Left renal pelvis (tissue), 4 donors: ENCODE measurements at regions not wholly inside any gene's neighbourhood (a gene's known extent, or its start where the extent isn't known, plus 50 kb on each side); places are given as distances from the start of the nearest gene placed in this dataset.

Experiments
- DNase-seq, 4 donors: peaks; one replicate each; pipeline ENCODE4 v3.0.0-alpha.2; 2013; ENCODE audit warnings: low read depth in 4 of 4, low spot score in 3 of 4

DNA sequence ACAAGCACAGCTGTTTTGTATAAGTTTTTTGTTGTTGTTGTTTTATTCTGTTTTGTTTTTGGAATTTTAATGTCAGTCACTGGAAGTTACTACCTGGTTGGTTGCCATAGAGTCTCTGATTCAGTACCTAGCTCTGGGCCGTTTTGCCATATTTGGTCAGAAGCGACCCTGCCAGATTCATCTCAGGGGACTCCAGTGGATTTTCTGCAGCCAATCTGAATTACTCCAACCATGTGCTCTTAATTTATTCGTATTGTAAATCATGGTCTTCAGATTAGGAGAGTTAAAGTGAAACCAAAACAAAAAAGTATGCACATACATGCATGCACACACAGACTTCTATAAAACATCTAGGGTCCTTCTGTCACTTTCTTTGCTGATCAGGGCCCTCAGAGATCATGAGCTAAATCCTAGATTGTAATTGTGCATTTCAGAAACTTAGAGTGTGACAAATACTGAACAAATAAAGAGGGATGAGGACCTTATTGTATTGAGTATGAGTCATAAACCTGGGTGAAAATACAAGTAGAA, 317.4 kb upstream of the UBE2E3 start:
- DNase-seq: no peak

DNA sequence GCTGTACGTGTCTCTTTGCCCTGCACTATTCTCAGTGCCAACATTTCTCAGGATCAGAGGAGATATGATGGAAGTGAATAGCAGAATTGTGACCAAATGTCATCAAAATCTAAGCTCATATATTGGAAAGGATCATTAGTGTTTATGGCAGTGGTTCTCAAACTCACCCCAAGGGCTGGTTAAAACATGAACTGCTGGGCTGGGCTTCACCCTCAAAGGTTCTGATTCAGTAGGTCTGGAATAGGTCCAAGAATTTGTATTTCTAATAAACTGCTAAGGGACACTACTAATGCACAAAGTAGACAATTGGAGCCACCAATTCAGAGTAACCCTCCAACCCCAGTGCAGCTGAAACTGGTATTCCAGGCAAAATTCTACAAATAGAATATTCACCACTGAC, 317.9 kb upstream of the UBE2E3 start:
- DNase-seq: no peak

DNA sequence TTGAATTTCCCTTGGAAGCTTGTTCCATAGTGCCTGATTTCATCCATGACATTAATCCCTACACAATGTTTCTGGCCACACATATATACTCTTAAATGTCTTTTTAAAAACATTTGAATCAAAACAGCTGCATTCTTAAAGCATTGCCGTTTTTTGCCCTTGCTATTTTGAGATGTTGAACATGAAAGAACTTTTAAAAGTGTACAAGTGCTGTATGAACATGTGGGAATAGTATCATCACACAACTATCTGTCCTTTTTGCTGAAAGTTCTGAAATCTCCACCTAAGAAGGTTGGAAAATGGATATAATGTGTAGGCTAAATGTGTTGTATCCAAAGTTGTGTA, 318.7 kb upstream of the UBE2E3 start:
- DNase-seq: no peak

DNA sequence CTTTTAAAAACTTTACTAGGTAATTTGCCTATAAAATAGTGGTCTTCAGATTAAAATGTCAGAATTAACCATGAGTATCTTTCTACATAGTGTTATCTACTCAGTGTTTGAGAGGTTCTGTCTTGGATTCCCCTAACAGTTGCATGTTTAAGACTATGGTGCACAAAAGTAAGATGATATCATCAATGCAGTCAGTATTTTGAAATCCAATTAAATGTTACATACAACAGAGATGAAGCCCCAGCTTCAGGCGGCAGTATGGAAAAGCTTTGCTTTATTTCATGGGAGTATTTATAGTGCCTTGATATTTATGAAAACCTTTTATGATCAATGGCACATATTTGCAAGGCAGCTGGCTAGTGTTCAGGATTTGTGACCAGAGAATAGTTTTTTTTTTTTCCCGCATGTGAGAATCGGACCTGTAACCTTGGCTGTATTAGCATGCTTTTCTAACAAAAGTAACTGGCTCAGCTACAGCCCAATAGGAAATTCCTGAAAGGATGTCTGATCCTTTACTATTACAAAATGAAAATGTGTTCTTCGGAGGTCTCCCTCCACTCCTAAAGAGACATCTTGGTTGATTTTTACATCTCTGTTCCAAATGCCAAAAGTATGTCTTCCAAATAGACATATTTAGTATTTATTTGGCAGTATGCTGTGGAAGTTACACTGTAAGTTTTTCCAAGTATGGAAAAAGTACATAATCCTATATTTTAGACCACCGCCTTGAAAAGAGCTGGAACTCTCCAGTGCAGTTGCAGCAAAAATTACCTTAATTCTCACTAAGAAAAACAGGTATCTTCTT, 319.3 kb upstream of the UBE2E3 start:
- DNase-seq: no peak

DNA sequence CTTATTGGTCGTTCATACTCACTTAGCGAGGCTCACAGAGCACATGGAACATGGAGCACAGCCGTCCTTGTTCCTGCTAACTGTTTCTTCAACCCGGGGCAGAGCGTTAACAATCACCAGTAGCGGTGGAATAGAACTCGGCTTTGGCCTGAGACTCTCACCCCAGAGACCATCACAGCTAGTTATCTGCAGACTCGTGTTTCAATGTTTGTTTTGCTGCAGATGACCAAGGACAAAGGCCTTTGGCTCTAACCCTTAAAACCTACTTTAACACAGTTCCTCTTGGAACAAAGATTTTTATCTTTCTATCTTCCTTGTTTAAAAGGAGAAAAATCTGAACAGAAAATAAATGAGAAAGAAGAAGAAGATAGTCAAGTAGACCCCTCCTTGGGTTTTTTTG, 320.2 kb upstream of the UBE2E3 start:
- no peak for DNase-seq

DNA sequence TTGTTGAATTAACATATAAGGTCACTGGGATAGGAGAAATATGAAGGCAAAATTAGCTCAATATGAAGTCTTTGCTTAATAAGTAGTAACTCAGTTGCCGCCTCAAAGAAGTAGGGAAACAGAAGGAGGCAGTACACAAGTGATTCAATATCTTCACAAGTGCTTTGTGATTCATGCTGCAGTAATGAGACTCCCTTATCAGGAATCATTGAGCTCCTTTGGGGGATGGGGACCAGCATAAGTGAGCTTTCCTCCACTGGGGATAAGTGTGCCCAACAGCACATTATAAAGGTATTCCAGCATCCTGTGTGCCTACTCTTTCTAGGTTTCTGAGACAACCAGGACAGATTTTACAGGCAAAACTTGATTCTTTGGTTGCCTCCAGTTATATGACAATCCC, 323.4 kb upstream of the UBE2E3 start:
- DNase-seq: no peak

DNA sequence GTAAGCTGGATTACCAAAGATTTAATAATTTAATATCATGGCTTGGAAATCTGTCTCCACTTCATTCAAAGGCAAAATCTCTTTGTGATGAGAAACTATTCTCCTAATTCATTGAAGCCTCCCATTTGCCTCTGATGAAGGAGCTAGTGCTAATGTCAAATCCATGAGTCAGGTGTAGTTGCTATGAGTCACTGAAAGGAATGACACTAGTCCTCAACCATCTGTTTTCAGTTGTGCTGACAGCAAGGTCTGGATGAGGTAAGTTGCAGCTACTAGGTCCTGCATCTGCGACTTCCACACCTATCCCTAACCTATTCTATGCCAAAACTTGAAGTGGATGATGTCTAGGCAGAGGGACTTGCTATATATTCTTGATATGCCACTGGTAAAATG, 324.0 kb upstream of the UBE2E3 start:
- no peak for DNase-seq

DNA sequence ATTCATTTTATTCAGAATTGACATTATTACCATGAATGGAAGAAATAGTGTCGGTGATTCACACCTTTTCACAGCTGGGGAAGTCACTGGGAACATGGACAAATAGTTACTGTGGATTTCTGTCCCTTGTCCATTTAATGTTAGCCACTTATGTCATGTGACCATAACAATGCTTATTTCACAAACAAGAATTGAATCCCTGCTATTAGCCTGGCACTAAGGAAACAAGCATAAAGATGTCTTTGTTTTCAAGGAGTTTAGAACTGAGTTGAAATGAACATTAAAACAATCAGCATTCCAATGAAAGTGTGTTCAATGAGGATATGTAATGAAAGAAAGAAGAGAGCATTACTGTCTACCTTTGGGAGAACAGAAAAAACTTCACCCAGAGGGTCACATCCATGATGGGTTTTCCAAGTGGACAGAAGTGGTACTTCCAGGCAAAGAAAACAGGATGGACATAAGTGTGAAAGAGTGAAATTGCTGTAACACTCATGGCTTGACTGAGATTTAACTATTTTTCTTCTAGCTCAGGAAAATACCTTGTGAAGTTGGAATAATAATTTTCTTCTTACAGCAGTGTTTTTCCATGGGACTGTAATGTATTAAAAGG, 324.5 kb upstream of the UBE2E3 start:
- DNase-seq: no peak

DNA sequence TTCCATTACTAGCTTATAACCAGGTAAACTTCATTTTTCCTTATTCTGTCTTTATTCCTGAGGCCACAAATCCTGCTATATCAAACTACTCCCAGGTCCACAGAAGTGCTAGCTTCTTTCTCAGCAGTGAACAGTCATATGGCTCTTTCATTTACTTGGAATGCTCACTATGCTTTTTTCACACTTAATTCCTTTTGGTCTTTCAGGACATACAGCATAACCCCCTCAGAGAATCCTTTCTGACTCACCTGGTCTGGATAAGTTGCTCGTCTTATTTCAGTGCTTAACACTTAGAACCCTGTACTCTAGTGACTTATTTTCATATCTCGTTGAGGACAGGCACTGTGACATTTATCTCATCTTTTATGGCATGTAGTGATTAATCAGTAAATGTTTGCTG, 325.0 kb upstream of the UBE2E3 start:
- DNase-seq: no peak

DNA sequence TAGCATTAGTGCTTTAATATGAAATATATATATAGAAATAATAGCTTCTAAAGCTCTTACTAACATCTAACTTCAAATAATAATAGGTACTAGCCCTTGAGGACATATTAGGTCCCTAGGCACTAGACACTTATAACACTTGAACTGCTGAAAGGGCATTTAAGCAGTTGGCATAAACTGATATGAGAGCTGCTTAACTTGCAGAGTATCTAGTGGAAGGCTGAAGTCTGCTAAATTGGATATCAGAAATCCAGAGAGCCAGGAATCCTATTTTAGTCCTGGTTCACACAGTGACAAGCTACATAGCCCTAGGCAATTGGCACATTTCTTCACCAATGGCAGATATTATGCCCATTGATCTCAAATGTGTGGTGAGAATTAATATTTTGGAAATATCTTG, 326.9 kb upstream of the UBE2E3 start:
- no peak for DNase-seq

DNA sequence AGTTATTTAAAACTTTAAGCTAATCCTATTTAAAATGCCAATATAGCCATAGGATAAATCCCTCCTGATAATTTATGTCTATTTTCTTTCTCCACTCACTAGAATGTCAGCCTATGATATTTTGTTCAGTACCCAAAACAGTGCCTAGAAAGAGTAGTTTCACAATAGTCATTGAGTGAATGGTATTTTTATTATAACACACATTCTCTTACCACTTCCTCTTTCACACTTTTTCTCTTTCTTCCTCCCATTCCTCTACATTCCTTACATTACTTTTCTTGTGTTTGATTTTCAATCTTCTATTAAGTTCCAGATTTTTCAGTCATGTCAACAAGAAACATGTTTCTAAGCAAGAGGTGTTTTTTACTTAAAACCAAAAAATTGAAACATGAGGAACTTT, 327.6 kb upstream of the UBE2E3 start:
- DNase-seq: no peak

DNA sequence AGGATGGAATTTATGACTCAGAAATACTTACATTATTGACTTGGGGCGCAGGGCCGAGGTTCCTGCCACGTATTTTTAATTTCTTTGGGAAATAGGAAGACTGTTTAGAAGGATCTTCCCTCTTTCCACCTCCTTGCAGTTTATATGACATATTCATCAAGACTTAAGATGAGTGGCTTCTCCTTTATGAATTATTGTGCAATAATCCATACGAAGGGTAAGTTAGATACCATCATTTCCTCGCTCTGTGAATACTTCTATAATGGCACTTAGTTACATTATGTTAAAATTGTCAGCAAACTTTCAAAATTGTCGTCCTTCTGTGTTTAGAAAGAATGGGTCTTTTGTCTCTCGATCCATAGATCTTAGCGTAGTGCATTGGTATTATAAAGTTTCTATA, 328.8 kb upstream of the UBE2E3 start:
- DNase-seq: no peak

DNA sequence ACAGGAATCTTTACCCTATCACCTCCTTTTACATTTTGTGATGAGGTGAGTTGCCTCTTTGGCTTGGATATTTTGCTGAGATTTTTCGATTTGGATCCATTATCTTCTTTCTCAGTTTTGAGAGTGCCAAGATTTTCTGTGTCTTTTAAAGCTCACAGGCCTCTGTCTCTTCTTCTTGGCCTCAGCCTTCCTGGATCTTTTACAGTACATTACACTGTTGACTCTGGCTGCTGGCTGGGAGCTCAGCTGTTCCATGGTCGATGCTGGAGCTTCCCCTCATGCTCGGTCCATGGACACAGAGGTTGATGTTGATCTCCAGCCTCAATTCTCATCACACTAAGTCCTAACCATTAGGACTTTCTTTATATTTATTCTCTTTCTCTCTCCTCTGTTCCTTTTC, 332.8 kb upstream of the UBE2E3 start:
- no peak for DNase-seq

DNA sequence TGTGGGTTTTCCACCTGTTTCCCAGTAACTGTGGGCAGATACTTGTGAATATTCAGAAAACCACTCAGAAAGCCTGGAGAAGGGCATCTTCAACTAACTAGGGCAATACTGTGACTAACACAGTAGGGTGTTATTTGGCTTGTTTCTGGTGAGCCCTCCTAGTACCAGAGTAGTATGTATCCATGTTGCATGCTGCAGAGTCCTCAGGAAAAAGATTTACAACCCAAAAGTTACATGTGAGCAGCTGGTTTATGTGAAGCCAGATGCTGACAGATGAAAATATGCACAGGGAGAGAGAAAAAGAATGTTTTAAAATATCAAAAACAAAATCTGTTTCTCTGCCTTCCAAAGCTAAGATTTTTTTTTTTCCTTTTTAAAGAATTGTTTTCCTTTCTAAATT, 333.2 kb upstream of the UBE2E3 start:
- DNase-seq: no peak

DNA sequence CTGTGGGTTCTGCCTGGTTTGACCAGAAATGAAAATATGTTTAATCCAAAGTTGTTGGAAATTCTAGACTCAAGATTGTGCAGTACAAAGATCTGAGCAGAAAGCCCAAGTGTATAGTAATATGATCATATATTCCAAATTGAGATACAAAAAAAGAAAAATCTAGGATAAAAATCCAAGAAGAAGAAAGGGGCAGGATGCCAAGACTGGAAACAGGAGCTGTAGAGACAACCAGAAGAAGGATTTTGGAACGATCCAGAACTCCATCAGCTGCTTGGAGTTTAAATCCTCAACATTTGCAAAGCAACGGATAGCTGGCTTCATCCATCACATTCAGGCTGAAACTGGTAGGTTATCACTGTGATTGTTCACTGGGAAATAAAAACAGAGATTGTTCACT, 333.6 kb upstream of the UBE2E3 start:
- DNase-seq: no peak

DNA sequence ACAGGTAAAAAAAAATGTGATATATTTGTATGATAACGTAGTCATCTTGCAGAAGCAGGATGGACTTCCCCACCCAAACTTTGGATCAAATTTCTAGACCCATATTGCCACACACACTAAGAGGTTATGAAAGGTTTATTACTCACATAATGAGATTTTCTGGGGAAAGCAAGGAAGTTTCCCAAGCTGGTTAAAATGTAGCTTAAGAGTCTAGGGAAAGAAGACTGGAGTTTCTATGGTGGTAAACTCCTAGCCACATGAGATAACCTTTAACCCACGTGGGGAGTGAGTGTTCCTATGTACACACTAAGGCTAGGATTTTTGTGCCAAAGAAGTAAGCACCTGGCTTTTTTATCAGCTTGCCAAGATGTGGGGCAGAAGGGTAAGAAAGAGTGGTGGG, 335.7 kb upstream of the UBE2E3 start:
- DNase-seq: no peak

DNA sequence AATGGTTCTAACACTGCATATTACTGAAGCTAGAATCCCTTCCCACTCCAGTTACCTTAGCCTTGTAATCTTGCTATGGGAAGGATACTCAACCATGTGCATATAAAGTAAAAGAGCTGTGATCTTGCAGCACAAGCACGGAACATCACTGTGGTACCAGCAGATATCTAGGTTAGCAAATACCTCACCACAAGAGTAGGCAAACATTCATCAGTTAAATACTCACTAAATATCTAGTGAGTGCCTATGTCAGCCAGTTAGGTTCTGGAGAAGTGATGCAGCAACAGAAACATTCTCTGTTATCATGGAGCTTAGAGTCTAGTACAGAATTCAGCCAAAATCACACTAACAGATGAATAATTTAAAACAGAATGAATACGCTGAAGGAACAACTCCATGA, 349.6 kb upstream of the UBE2E3 start:
- no peak for DNase-seq

DNA sequence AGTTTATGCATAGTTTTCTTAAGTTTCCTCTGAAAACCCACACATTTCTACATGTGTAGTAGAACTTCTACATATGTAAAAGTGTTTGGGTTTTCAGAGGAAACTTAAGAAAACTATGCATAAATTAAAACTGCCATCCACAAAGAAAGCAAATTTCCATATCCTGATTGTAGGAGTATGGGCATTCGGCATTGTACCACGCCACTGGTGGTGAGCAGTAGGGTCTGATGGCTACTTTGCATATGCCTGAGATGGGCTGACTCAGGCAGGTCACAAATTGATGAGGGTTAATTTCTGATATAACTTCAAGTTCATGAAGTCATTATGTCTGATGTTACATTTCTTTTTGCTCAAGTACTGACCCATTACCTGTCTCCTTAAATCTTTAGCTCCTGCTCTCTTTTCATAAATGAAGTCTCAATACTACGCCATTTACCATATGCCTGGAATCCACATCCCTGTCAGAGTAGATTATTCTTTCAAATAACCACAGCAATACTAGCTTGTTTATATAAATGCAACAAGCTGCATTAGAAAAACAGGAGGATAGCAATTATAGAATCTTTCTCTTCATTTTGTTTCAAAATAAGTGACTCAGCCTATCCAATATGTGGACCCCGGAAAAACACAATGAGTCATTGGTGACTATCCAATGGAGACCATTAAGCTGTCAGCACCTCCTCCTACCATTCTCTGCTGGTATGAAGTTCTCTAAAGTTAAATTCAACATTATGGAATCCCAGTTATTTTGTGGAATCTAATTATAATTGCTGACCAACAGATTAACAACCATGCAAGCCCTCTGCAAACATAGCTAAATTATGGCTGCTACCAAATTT, 355.2 kb upstream of the UBE2E3 start:
- no peak for DNase-seq

DNA sequence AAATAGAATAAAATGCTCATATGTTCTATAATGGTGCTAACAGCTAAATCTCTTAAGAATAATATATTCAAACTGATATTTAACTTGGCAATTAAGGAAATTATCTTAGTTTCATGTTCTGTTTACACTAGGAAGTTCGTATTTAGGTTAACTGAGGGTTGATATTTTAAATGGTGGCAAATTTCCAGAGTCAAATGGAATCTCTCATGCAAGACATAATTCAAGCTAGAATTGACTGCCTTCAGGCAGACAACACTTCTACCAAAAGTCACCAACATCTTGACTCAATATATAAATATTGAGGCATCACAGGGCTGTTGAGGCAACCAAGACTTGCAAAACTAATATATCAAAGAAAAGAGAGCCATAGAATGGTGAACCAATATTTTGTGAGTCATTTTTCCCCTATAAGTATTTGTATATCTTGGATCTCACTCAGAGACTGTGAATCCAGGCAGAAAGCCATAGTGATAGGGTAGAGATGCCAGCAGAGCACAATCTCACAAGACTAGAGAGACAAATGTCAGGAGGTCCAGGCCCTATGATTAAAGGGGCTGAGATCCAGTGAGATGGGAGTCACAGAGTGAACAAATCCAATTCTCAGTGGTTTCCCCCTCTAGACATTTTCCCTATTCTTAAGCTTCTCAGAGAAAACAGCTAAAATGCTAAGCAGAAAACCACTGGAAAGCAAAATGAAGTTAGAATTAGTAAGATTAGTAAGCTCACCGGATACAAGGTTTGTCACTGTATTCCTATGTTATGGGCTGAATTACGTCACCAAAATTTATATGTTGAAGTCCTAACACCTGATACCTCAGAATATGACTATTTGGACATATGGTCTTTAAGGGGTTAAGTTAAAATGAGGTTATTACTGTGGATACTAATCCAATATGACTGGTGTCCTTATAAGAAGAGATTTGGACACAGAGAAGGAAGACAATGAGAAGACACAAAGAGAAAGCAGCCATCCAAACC, 358.2 kb upstream of the UBE2E3 start:
- DNase-seq: no peak

DNA sequence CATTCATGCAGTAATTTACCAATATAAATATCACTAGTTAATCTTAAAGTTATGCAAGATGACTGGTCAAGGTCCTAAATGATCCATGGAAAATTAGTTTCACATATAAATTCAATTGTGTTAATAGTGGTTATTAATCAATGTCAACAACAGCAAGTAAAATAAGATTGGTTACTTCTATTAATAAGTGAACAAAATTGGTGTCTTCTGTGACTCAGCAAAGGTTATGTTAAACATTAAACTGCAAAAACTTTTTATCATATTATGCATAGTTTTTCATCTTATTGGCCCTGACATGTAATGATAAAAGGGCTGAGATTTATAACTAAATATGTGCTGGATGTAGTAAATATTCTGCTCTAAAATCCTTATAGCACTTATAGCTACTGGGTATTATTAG, 359.0 kb upstream of the UBE2E3 start:
- no peak for DNase-seq

DNA sequence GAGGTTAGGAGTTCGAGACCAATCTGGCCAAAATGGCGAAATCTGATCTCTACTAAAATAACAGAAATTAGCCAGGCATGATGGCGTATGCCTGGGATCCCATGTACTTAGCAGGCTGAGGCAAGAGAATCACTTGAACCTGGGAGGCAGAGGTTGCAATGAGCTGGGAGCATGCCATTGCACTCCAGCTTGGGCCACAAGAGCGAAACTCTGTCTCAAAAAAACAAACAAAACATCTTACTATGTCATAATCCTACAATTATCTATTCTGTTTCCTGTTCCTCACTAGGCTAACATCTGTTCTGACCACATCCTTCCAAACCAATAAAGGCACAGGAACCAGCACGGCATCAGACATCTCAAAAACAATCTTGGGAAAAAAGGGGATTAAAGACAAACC, 361.8 kb upstream of the UBE2E3 start:
- no peak for DNase-seq
